ENCODE measurements at regions not wholly inside any gene's neighbourhood (a gene's known extent, or its start where the extent isn't known, plus 50 kb on each side); places are given as distances from the start of the nearest gene placed in this dataset.

DNA sequence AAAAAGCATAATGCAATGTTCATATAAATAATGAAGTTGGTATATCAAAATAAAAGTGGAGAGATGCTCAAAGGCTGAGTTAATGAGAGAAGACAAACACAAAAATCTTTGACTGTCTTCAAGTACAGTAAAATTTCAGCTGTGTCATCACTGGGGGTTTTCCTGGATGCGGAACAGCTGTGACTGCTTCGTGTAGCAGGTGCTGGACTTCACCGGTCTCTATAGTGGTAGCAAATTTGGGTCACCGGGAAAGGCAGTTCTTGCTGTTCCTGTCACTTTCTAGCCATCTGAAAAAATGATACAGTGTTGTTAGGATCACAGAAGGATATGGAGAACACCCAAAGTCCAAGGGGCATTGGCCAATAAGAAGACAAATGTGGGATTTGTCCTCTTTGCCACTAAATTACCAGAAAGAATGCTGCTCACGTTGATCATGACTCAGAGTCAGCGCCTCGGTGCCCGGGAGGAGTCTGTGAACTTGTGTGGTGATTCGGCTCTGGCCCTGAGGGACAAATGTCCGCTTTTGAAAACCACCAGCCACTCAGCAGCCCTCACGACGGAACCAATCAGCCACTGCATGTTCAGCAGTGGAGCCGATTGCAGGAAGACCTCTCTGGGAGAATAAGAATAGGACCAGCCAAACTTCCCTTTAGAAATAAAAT, 230.1 kb upstream of the FAT1 start:
- DNase-seq (peak; percentile 53 to 61 (median 60)), ATAC-seq (peak; percentile 77 to 79)
- Histone ChIP-seq H3K27ac (ENCODE audit: low read length) (no peak overlapping the region), H3K27me3 (ENCODE audit: control insufficient read depth, insufficient read depth) (no peaks in the 10 kb centered on the region), H3K4me1 (ENCODE audit: control insufficient read depth, insufficient read depth, low read length) (no peaks in the 10 kb centered on the region), H3K9me3 (ENCODE audit: control insufficient read depth, low read length) (no peaks in the 10 kb centered on the region), H3K4me3 (ENCODE audit: low read length) (no peak overlapping the region)
- WGBS = 76% methylated on average over 13 of the region's 13 CpGs
- intact Hi-C loops (cut with DNase I) = no loop called here

DNA sequence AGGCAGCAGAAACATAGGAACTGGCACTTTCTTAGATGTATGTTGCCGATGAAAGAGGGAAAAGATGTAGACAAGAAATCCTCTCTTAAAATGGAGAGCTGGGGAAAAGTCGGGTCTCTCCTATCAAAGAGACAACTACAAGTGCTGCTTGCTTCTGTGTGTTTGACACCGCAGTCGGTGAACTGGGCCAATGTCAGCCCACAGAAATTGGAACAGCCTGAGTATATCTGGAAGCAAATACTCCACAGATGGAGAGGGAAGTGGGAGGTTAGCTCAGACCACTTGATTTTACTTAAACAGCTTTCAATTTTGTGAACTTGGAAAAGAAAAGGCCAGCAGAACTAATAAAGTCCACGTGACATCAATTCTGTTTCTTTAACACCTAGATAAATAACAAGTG, 230.9 kb upstream of the FAT1 start:
- intact Hi-C loops (cut with DNase I) = no loop called here
- no peaks in the 10 kb centered on the region for H3K4me1 ChIP-seq (ENCODE audit: control insufficient read depth, insufficient read depth, low read length)
- no peak overlapping the region for H3K4me3 ChIP-seq (ENCODE audit: low read length)
- no peaks in the 10 kb centered on the region for H3K27me3 ChIP-seq (ENCODE audit: control insufficient read depth, insufficient read depth)
- 58% methylated on average over 5 of the region's 5 CpGs for WGBS
- no peaks in the 10 kb centered on the region for H3K9me3 ChIP-seq (ENCODE audit: control insufficient read depth, low read length)
- DNase-seq = no peak
- H3K27ac ChIP-seq (ENCODE audit: low read length) = no peak overlapping the region
- ATAC-seq = no peak

DNA sequence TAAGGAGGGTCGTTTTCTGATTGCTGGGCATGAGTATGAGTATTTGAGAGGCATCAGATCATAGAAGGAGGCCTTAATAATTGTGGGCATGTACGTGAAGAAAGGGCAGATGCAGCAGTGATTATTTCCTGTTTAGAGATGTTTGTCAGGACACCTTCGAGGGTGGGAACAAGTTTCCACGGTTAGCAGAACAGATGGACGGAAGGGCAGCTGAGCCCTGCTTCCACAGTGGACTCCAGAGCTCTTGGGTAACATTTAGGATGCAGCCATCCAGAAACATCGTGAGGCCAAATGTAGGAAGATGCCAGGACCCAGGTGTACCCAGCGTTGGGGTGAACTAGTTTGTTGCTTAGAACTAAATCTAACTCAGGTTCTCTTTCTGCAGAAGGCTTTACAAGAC, 231.3 kb upstream of the FAT1 start:
- H3K27me3 ChIP-seq (ENCODE audit: control insufficient read depth, insufficient read depth) = no peaks in the 10 kb centered on the region
- no peaks in the 10 kb centered on the region for H3K9me3 ChIP-seq (ENCODE audit: control insufficient read depth, low read length)
- 75% methylated on average over 7 of the region's 7 CpGs for WGBS
- H3K4me1 ChIP-seq (ENCODE audit: control insufficient read depth, insufficient read depth, low read length) = no peaks in the 10 kb centered on the region
- ATAC-seq (no peak), DNase-seq (no peak)
- H3K4me3 ChIP-seq (ENCODE audit: low read length) = no peak overlapping the region
- no peak overlapping the region for H3K27ac ChIP-seq (ENCODE audit: low read length)
- intact Hi-C loops (cut with DNase I) = no loop called here

DNA sequence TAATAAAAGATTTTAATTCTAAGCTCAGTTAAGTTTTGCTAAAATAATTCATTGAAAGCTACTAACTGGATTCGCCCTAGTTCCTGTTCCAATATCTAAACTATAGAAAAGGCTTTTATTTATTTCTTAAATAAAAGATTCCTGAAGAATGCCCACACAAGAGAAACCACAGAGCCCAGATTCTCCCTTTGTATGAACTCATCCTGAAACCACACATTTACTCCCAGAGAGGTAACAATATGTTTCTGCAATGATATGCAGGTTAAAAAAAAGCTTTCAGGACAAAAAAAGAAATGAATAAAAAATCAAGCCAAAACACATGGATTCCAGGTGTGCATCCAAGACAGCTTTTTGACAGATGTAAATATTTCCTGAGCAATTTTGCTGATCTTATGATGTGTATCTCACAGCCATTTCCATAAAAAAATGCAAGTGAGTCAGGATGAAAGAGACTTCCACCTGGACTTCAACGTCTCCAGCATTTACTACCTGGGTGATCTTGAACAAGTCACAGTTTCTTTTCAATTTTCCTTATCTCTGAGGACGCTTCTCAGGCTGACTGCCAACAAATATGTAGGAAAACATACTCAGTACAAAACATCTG, 234.4 kb upstream of the FAT1 start:
- H3K9me3 ChIP-seq (ENCODE audit: control insufficient read depth, low read length) = no peaks in the 10 kb centered on the region
- ATAC-seq (no peak), DNase-seq (no peak)
- 63% methylated on average over 3 of the region's 3 CpGs for WGBS
- H3K4me3 ChIP-seq (ENCODE audit: low read length) = no peak overlapping the region
- no peaks in the 10 kb centered on the region for H3K4me1 ChIP-seq (ENCODE audit: control insufficient read depth, insufficient read depth, low read length)
- no peak overlapping the region for H3K27ac ChIP-seq (ENCODE audit: low read length)
- intact Hi-C loops (cut with DNase I) = no loop called here
- no peaks in the 10 kb centered on the region for H3K27me3 ChIP-seq (ENCODE audit: control insufficient read depth, insufficient read depth)

DNA sequence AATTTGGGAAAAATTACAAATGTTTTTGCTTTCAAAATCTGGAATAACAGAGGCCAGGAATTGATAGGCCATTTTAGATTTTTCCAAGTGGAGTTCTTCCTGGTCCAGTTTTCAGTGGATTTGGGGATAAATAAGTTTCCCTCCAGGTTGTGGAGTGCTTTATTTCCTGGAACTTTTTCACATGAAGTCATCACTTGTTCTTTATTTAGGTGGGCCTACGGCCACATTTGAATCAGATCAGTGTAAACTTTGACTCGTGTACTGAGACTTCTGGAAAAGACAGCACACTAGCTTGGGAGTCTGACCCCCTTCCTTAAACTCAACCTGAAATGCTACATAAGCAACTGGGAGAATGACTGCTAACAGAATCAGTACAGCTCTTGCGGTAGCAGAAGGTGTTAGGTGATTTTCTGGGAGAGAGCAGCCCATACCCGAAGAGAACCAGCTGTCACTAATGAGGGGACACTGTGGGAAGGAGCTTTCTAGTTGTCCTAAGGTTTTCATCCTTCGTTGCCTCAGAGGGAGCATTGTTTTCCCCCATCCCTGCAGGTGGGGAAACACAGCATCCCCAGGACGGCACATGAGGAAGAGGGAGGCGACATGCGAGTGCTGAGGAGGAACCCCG, 235.2 kb upstream of the FAT1 start:
- DNase-seq = no peak
- ATAC-seq = no peak

DNA sequence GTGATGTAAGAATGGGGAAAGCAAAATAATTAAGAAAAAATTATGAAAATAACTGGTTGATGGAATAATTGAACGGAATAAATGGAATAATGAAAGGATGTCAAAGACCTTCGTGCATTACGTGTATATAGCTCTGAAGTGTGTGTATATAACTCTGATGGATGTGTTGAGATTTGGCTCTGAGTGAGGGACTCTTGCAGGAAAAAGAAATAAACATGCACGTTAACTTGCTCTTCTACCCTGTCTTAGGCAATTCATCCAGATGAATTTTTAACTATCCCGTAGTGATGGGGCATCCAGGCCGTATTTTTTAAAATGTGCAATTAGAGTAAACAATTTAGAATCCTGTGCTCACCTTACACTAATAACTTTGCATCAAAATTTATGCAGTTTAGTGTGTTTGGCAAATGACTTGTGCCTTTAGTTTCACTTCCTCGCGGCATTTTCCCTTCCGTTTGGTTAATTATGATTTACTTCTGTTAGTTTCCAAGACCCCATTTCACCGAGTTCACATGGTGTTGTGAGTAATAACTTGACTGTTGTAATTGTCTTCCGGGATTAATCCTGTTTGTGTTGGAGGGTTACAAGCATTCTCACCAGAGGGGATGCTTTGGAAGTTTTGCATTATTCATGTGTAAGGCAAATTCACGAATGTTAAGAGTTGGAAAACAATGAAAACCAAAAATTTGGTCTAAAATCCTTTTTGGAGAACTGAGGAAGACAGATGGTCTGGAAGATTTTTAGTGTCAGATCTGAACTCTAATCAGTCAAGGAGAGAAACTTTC, 256.5 kb upstream of the FAT1 start:
- H3K27ac ChIP-seq (ENCODE audit: low read length) = no peak overlapping the region
- DNase-seq (no peak), ATAC-seq (no peak)
- H3K4me3 ChIP-seq (ENCODE audit: low read length) = no peak overlapping the region
- H3K4me1 ChIP-seq (ENCODE audit: control insufficient read depth, insufficient read depth, low read length) = no peaks in the 10 kb centered on the region
- H3K27me3 ChIP-seq (ENCODE audit: control insufficient read depth, insufficient read depth) = no peaks in the 10 kb centered on the region
- intact Hi-C loops (cut with DNase I) = no loop called here
- no peaks in the 10 kb centered on the region for H3K9me3 ChIP-seq (ENCODE audit: control insufficient read depth, low read length)
- 60% methylated on average over 12 of the region's 12 CpGs for WGBS

More for the DNA sequence above, 235.2 kb upstream of the FAT1 start:
- no peaks in the 10 kb centered on the region for H3K27me3 ChIP-seq (ENCODE audit: control insufficient read depth, insufficient read depth)
- no peak overlapping the region for H3K4me3 ChIP-seq (ENCODE audit: low read length)
- WGBS = 59% methylated on average over 9 of the region's 9 CpGs
- no peaks in the 10 kb centered on the region for H3K9me3 ChIP-seq (ENCODE audit: control insufficient read depth, low read length)
- H3K27ac ChIP-seq (ENCODE audit: low read length) = no peak overlapping the region
- H3K4me1 ChIP-seq (ENCODE audit: control insufficient read depth, insufficient read depth, low read length) = no peaks in the 10 kb centered on the region
- intact Hi-C loops (cut with DNase I) = no loop called here

DNA sequence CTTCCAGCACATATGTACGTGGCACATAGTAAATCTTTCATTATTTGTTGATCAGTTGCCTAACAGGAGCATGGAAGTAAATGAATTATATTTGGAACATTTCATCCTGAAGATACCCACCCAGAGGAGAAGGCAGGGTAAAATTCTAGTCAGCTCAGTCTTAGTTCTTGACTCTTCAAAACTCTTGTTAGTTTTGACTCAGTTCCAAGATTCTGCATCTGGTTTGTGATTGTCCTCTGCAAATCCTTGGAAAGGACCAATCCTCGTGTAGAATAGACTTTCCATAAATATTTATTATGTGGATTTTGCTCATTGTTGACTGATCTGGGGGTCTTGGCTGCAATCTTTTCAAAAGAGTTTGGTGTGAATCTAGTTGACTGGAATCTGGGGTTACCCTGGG, 257.5 kb upstream of the FAT1 start:
- intact Hi-C loops (cut with DNase I) = no loop called here
- no peaks in the 10 kb centered on the region for H3K9me3 ChIP-seq (ENCODE audit: control insufficient read depth, low read length)
- no peak overlapping the region for H3K27ac ChIP-seq (ENCODE audit: low read length)
- H3K4me1 ChIP-seq (ENCODE audit: control insufficient read depth, insufficient read depth, low read length) = no peaks in the 10 kb centered on the region
- H3K4me3 ChIP-seq (ENCODE audit: low read length) = no peak overlapping the region
- no peaks in the 10 kb centered on the region for H3K27me3 ChIP-seq (ENCODE audit: control insufficient read depth, insufficient read depth)
- DNase-seq (no peak), ATAC-seq (no peak)
- WGBS = 37% methylated on average over 2 of the region's 2 CpGs

DNA sequence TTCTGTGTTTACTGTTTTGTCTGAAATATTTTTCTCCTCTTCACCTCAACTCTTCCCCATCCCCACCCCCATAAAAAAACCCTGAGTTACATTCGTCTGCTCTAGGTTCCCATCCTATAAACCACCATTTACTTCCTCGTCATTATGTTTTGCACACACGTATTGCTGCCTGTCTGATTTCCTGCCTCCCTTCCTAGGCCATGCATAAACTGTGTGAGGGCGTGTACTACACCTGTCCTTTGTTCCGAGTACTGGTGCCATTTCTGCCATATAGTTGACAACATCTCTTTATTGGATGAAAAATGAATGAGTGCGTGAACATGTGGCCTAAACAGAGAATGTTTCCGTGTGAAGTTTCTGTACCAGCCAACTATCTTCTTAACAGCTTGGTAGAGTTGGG, 258.5 kb upstream of the FAT1 start:
- no peak overlapping the region for H3K4me3 ChIP-seq (ENCODE audit: low read length)
- H3K27me3 ChIP-seq (ENCODE audit: control insufficient read depth, insufficient read depth) = no peaks in the 10 kb centered on the region
- 86% methylated on average over 7 of the region's 7 CpGs for WGBS
- ATAC-seq = no peak
- no peak overlapping the region for H3K27ac ChIP-seq (ENCODE audit: low read length)
- DNase-seq = no peak
- no peaks in the 10 kb centered on the region for H3K4me1 ChIP-seq (ENCODE audit: control insufficient read depth, insufficient read depth, low read length)
- H3K9me3 ChIP-seq (ENCODE audit: control insufficient read depth, low read length) = no peaks in the 10 kb centered on the region
- intact Hi-C loops (cut with DNase I) = no loop called here

DNA sequence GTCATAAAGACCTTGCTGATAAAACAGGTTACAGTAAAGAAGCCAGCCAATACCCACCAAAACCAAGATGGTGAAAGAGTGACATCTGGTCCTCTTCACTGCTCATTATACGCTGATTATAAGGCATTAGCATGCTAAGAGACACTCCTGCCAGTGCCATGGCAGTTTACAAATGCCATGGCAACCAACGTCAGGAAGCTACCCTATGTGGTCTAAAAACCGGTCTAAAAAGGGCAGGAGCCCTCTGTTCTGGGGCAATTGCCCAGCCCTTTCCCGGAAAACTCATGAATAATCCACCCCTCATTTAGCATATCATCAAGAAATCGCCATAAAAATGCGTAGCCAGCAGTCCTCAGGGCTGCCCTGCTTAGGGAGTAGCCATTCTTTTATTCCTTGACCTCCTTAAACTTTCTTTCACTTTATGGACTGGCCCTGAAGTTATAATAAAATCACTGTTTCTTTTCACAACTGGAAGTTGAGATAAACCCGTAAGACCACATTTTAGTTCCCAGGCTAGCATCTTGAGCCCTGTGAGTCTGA, 260.5 kb upstream of the FAT1 start:
- Histone ChIP-seq H3K4me1 (ENCODE audit: control insufficient read depth, insufficient read depth, low read length) (no peaks in the 10 kb centered on the region), H3K4me3 (ENCODE audit: low read length) (no peak overlapping the region), H3K27me3 (ENCODE audit: control insufficient read depth, insufficient read depth) (no peaks in the 10 kb centered on the region), H3K27ac (ENCODE audit: low read length) (no peak overlapping the region), H3K9me3 (ENCODE audit: control insufficient read depth, low read length) (no peaks in the 10 kb centered on the region)
- ATAC-seq = no peak
- intact Hi-C loops (cut with DNase I) = no loop called here
- WGBS = 71% methylated on average over 7 of the region's 7 CpGs
- no peak for DNase-seq

DNA sequence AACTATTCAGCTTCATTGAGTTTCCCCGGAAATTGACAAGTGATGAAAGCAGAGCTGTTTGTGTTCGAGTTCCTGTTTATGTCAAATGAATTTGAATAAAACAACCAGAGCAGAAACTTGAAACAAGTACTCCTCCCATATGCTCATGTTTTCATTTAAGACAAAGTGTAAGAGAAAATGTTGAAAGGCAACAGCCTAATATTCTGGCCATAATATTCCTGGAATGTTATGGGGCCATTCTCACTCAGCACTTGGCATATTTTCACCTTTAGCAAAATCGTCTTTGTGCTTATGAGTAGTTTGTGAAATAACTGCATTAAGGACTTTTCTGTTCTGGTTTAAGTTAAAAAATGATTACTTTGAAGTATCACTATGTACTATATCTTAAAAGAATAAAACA, 276.0 kb upstream of the FAT1 start:
- H3K27ac ChIP-seq (ENCODE audit: low read length) = no peak overlapping the region
- no peaks in the 10 kb centered on the region for H3K4me1 ChIP-seq (ENCODE audit: control insufficient read depth, insufficient read depth, low read length)
- no peak for DNase-seq
- intact Hi-C loops (cut with DNase I) = no loop called here
- ATAC-seq = no peak
- H3K9me3 ChIP-seq (ENCODE audit: control insufficient read depth, low read length) = no peaks in the 10 kb centered on the region
- H3K4me3 ChIP-seq (ENCODE audit: low read length) = no peak overlapping the region
- 51% methylated on average over 3 of the region's 3 CpGs for WGBS
- H3K27me3 ChIP-seq (ENCODE audit: control insufficient read depth, insufficient read depth) = no peaks in the 10 kb centered on the region

DNA sequence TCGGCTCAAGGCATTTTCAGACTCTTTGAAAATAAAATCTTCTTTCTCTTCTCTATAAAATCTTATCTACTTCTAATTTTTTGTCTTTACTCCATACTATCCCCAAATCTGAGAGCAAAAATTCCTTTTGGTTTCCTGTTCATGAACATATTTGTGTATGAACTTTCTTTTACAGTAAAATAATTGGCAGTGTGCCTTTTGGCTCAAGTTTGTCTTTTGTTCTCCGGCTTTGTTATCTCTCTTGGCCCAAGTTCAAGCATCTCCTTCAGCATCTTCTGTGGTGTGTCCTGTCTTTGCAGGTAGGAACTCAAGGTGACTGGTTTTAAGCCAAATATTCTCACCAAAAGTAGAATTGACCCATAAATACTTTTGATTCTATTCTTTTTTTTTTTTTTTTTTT, 276.6 kb upstream of the FAT1 start:
- ATAC-seq = no peak
- H3K9me3 ChIP-seq (ENCODE audit: control insufficient read depth, low read length) = no peaks in the 10 kb centered on the region
- no peaks in the 10 kb centered on the region for H3K4me1 ChIP-seq (ENCODE audit: control insufficient read depth, insufficient read depth, low read length)
- H3K27ac ChIP-seq (ENCODE audit: low read length) = no peak overlapping the region
- no peak for DNase-seq
- no peaks in the 10 kb centered on the region for H3K27me3 ChIP-seq (ENCODE audit: control insufficient read depth, insufficient read depth)
- 33% methylated on average over 2 of the region's 2 CpGs for WGBS
- intact Hi-C loops (cut with DNase I) = no loop called here
- no peak overlapping the region for H3K4me3 ChIP-seq (ENCODE audit: low read length)

Data from right cardiac atrium (tissue), 5 donors.